Endothelial cell of umbilical vein (primary cell): ENCODE measurements at regions not wholly inside any gene's neighbourhood (a gene's known extent, or its start where the extent isn't known, plus 50 kb on each side); places are given as distances from the start of the nearest gene placed in this dataset.

Experiments used
- BruUV-seq: library from RNA; stranded (reverse); fragments of 400-500 nt; replicated peaks from 2 replicates; lab custom pipeline; 2021; lab: Mats Ljungman, UMichigan
- CTCF ChIA-PET: fragments of 300-600, 350-600 bp; sonication (Branson Sonifier 250); formaldehyde crosslinking; loops from one replicate; lab custom pipeline; 2021; ENCODE audit warnings: antibody characterized with exemption, inconsistent platforms; lab: Charles Lee
- POLR2A ChIA-PET: fragments of 300-600, 350-600 bp; sonication (Branson Sonifier 250); formaldehyde crosslinking; loops from one replicate; lab custom pipeline; 2021; ENCODE audit warnings: antibody characterized with exemption, inconsistent platforms; lab: Charles Lee
- DNase-seq: peaks from one replicate; pipeline ENCODE4 v3.0.0-alpha.2; 2011; ENCODE audit warnings: low read depth, low spot score
- FAIRE-seq: peaks from 2 replicates; lab custom pipeline; 2011; peaks lifted over from hg19 to GRCh38; lab: Jason Lieb, UNC
- H2AFZ ChIP-seq: 2 replicates; pipeline ENCODE4 v1.6.0; 2012; ENCODE audit warnings: low read depth, low read length, control low read depth, inconsistent platforms
- H3K27ac ChIP-seq: 2 replicates; pipeline ENCODE4 v1.5.1; 2011; ENCODE audit warnings: low read depth, mild to moderate bottlenecking, control low read depth, low read length, moderate library complexity; ENCODE audit not compliant: insufficient read depth
- H3K27me3 ChIP-seq, 2 experiments: 2 replicates each; pipeline versions ENCODE4 v1.6.0 to v1.6.1; 2011; ENCODE audit warnings: low read length in 2 of 2, mixed read lengths in 1 of 2; ENCODE audit not compliant: control insufficient read depth in 2 of 2, insufficient read depth in 2 of 2
- H3K36me3 ChIP-seq, 2 experiments: 2 replicates in 1 of 2; 3 replicates in 1 of 2; pipeline ENCODE4 v1.5.1; 2011; ENCODE audit warnings: low read length in 2 of 2, mild to moderate bottlenecking in 1 of 2, moderate library complexity in 1 of 2; ENCODE audit not compliant: control insufficient read depth in 2 of 2, insufficient read depth in 2 of 2; ENCODE audit errors: extremely low read depth in 1 of 2
- H3K4me1 ChIP-seq: 3 replicates; pipeline ENCODE4 v1.5.1; 2011; ENCODE audit warnings: mild to moderate bottlenecking, low read length; ENCODE audit not compliant: control insufficient read depth, insufficient read depth; ENCODE audit errors: extremely low read depth
- H3K4me2 ChIP-seq: 2 replicates; pipeline ENCODE4 v1.6.1; 2011; ENCODE audit warnings: low read length, control low read depth, mixed read lengths; ENCODE audit not compliant: insufficient read depth
- H3K4me3 ChIP-seq, 3 experiments: fragments of 200-600 bp in 1 of 3; sonication (generic), shearing (Covaris generic) in 1 of 3; replicated peaks in 1 of 3; 2 replicates each; pipeline ENCODE4 v1.5.1; 2011 to 2016; ENCODE audit warnings: control low read depth in 3 of 3, low read length in 3 of 3, mild to moderate bottlenecking in 2 of 3, inconsistent platforms in 1 of 3, low read depth in 1 of 3, moderate library complexity in 1 of 3; ENCODE audit not compliant: insufficient read depth in 1 of 3
- H3K79me2 ChIP-seq: 2 replicates; pipeline ENCODE4 v1.6.0; 2012; ENCODE audit warnings: low read length, inconsistent platforms; ENCODE audit not compliant: control insufficient read depth, insufficient read depth
- H3K9ac ChIP-seq: replicated peaks from 2 replicates; pipeline ENCODE3; 2011; ENCODE audit warnings: low read length, control low read depth; ENCODE audit not compliant: insufficient read depth; ENCODE audit errors: extremely low read depth
- H3K9me1 ChIP-seq: replicated peaks from 3 replicates; pipeline ENCODE4 v1.6.0; 2011; ENCODE audit warnings: mild to moderate bottlenecking, low read length; ENCODE audit not compliant: control insufficient read depth, insufficient read depth; ENCODE audit errors: extremely low read depth
- H3K9me3 ChIP-seq: replicated peaks from 2 replicates; pipeline ENCODE4 v1.5.1; 2012; ENCODE audit warnings: low read length, inconsistent platforms; ENCODE audit not compliant: control insufficient read depth, insufficient read depth
- H4K20me1 ChIP-seq: replicated peaks from 2 replicates; pipeline ENCODE3; 2011; ENCODE audit warnings: mild to moderate bottlenecking, low read length; ENCODE audit not compliant: control insufficient read depth, insufficient read depth; ENCODE audit errors: extremely low read depth
- EZH2 ChIP-seq: IDR thresholded peaks from 2 replicates; pipeline ENCODE4 v1.6.1; 2012; ENCODE audit warnings: borderline replicate concordance, low read depth, mild to moderate bottlenecking, moderate library complexity, low read length, inconsistent platforms; ENCODE audit not compliant: severe bottlenecking
- FOS ChIP-seq: IDR thresholded peaks from 2 replicates; pipeline ENCODE4 v1.6.1; 2011; ENCODE audit warnings: mild to moderate bottlenecking, low read length, moderate library complexity, borderline replicate concordance; ENCODE audit not compliant: insufficient read depth
- GATA2 ChIP-seq: IDR thresholded peaks from 2 replicates; pipeline ENCODE4 v1.7.0; 2011; ENCODE audit warnings: low read depth, mild to moderate bottlenecking, moderate library complexity, mixed read lengths, low read length; ENCODE audit not compliant: insufficient read length, insufficient read depth
- JUN ChIP-seq: IDR thresholded peaks from 2 replicates; pipeline ENCODE4 v1.6.1; 2011; ENCODE audit warnings: borderline replicate concordance, low read depth; ENCODE audit not compliant: insufficient read length, insufficient read depth
- MYC ChIP-seq: IDR thresholded peaks from one replicate; pipeline ENCODE4 v1.6.1; 2011; ENCODE audit warnings: mild to moderate bottlenecking, low read depth, low read length
- POLR2A ChIP-seq: IDR thresholded peaks from 2 replicates; pipeline ENCODE4 v1.6.1; 2012; ENCODE audit warnings: low read depth, mild to moderate bottlenecking, control low read depth, low read length
- POLR2AphosphoS5 ChIP-seq: IDR thresholded peaks from 2 replicates; pipeline ENCODE4 v1.6.1; 2012; ENCODE audit warnings: low read depth, mild to moderate bottlenecking, control low read depth, low read length, moderate library complexity; ENCODE audit not compliant: insufficient read depth
- dilution Hi-C: fragments of 300-500 bp; cut with MboI; formaldehyde crosslinking; loops from one replicate; pipeline ENCODE4 v1.15.0; 2019; ENCODE audit warnings: low sequenced_read_pairs; ENCODE audit not compliant: extremely low pct_ligation_motif_present
- intact Hi-C: fragments of 100-400 bp; cut with micrococcal nuclease; formaldehyde crosslinking; loops from one replicate; pipeline ENCODE4 v1.10.0; 2022
- TF ChIP-seq, protein P1 (sequence below): IDR thresholded peaks from 2 replicates; pipeline ENCODE4 v1.6.1; 2011; ENCODE audit not compliant: insufficient read depth, insufficient read length
- TF ChIP-seq, protein P2 (sequence below), 2 donors: IDR thresholded peaks; 1 replicate in 1 of 2; 2 replicates in 1 of 2; pipeline ENCODE4 v1.5.1; 2011; ENCODE audit warnings: low read length in 2 of 2, mild to moderate bottlenecking in 2 of 2, moderate library complexity in 2 of 2, control low read depth in 1 of 2, inconsistent platforms in 1 of 2, low read depth in 1 of 2; ENCODE audit not compliant: insufficient read depth in 1 of 2; ENCODE audit errors: extremely low read depth in 1 of 2

DNA sequence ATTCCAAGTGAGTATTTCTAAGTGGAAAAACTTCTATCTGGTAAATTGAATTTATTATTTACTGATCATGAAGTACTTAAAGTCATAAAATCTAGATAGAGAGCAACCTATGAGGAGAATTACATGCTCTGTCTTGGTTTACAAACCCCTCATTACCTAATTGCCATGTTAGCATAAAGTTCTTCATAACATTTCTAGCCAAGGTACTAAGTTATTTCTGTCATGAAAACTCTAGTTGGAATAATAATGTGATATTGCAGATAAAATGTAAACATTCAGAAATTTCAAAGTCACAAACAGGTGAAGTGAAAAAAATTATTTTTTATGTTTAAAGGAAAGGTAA lies 228.6 kb downstream of the TTLL7 start:
- Histone ChIP-seq H3K4me1 (no peaks in the 10 kb centered on the region), H2AFZ (no peak overlapping the region), H3K36me3 (no peaks in the 10 kb centered on the region), H3K4me2 (no peak overlapping the region), H3K27ac (no peak overlapping the region), H3K4me3 (no peak overlapping the region), H3K79me2 (no peaks in the 10 kb centered on the region), H3K9ac (no peak overlapping the region), H3K9me1 (no peaks in the 10 kb centered on the region), H4K20me1 (no peaks in the 10 kb centered on the region), H3K27me3 (peaks cover 0 to 2% of the 10 kb centered on the region in 2 experiments), H3K9me3 (no peaks in the 10 kb centered on the region)
- POLR2A ChIA-PET: no interaction called here
- intact Hi-C loops: no loop called here
- CTCF ChIA-PET: interaction anchor here (1.6 kb wide), 1 partner anchor 8 kb away, joined by 4 read pairs; no protein-coding TSS in a partner anchor
- dilution Hi-C loops: no loop called here
- DNase-seq: no peak
- no TSS peak for BruUV-seq
- TF ChIP-seq, protein P1, sequence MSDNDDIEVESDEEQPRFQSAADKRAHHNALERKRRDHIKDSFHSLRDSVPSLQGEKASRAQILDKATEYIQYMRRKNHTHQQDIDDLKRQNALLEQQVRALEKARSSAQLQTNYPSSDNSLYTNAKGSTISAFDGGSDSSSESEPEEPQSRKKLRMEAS: no peak
- TF ChIP-seq MYC (no peak), POLR2AphosphoS5 (no peak), JUN (no peak), POLR2A (no peak), GATA2 (no peak), EZH2 (no peak), FOS (no peak)
- TF ChIP-seq, protein P2, sequence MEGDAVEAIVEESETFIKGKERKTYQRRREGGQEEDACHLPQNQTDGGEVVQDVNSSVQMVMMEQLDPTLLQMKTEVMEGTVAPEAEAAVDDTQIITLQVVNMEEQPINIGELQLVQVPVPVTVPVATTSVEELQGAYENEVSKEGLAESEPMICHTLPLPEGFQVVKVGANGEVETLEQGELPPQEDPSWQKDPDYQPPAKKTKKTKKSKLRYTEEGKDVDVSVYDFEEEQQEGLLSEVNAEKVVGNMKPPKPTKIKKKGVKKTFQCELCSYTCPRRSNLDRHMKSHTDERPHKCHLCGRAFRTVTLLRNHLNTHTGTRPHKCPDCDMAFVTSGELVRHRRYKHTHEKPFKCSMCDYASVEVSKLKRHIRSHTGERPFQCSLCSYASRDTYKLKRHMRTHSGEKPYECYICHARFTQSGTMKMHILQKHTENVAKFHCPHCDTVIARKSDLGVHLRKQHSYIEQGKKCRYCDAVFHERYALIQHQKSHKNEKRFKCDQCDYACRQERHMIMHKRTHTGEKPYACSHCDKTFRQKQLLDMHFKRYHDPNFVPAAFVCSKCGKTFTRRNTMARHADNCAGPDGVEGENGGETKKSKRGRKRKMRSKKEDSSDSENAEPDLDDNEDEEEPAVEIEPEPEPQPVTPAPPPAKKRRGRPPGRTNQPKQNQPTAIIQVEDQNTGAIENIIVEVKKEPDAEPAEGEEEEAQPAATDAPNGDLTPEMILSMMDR (IDR thresholded peaks at IDR 0.05; ENCODE audit: extremely low read depth in 1 of 2, insufficient read depth in 1 of 2, low read depth in 1 of 2, low read length in 2 of 2): no peak
- FAIRE-seq: no peak
